Renal cortex interstitium (tissue), 11 donors: ENCODE measurements at regions not wholly inside any gene's neighbourhood (a gene's known extent, or its start where the extent isn't known, plus 50 kb on each side); places are given as distances from the start of the nearest gene placed in this dataset.

Source experiments
- DNase-seq, 11 donors: peaks; one replicate each; pipeline ENCODE4 v3.0.0-alpha.2; 2013; ENCODE audit warnings: low read depth in 9 of 11, low spot score in 4 of 11; ENCODE audit errors: extremely low read depth in 1 of 11

- DNase-seq = no peak
These were observed 252.3 kb downstream of the PDHA2 start for GRCh38 chr4:96092151-96092705.

DNA sequence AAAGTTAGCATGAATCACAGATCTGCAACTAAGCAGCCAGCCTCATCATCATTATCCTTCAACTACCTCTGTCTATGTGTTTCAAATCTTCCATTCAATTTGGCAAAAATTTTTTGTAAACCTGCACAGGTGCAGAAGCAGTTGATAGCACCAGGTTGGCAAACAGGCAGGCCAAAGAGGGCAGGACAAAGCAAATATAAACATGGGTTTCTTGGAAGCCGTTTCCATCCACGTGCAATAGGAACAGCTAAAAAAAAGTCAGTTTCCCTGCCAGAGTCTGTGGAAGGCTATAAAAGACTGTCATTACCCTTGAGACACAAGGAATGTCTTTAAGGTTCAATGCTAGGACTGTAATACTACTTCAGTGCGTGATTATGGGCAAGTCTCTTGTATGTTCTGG, 253.2 kb downstream of the PDHA2 start:
- DNase-seq = no peak

GRCh38 chr4:96093563-96093962, 253.7 kb downstream of the PDHA2 start:
- DNase-seq = no peak

DNA sequence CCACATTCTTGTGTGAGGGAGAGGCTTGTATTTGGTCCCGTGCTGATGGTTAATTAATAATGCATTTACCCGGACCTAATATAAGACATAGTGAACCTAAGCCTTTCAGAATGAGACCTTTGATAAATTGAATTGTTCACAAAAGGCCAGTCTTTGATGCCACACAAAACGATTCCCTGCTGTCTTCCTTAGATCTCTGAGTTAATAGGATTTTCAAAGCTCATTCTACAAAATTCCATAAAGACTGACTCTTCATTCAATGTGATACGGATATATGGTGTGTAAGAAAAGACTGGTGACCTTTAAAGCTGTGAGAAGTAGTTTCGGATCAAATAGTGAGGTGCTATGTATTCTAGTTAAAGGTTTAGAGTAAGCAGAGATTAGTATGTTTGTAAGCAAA, 254.3 kb downstream of the PDHA2 start:
- no peak for DNase-seq

DNA sequence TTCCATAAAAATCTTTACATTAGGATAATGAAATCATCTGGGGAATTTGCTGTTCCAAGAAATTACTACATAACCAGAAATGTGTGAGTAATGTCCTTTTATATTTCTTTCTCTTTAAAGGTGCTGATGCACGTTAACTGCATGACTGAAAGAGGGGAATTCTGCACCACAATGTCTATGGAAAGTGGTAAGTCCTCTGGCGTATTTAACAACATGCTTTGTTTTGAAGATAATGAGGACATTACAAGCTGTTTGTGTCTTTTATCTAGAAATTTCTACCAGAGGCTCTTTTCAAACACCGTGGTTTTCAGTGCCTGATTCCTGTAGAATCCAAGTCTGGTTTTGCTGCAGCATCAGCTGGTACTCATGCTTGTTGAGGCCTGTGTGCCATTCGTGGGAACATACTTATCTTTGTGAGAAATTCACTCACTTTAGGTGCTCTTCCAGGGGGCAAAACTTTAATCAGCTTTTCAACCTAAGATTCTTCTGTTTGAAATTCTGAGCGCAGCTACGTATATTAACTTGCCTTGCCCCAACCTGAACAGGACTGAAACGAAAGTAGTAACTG, 257.2 kb downstream of the PDHA2 start:
- DNase-seq = no peak

GRCh38 chr4:96097693-96098092, 257.8 kb downstream of the PDHA2 start:
- DNase-seq = no peak

GRCh38 chr4:96099031-96099430, 259.1 kb downstream of the PDHA2 start:
- DNase-seq = no peak

DNA sequence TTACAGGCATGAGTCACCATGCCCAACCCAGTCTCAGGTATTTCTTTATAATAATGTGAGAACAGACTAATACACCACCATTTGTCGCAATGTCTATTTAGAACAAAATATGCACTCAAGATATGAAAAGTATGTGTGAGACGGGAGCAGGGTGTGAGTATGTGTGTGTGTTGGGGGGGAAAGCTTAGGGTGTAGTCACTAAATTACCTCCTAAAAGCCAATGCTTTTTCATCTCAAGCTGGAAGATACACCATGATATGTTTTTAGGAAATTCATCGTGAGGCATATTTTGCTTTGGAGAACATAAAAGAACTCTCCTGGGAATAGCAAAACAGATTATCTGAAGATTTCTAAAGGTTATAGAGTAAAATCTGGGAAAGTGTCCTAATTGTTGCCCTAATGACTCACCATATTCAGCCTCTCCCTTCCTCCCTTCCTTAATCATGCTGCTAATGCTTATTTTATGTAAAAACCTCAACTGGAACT, 262.7 kb downstream of the PDHA2 start:
- DNase-seq = no peak

- no peak for DNase-seq
These were observed 263.2 kb downstream of the PDHA2 start for GRCh38 chr4:96103086-96103485.

DNA sequence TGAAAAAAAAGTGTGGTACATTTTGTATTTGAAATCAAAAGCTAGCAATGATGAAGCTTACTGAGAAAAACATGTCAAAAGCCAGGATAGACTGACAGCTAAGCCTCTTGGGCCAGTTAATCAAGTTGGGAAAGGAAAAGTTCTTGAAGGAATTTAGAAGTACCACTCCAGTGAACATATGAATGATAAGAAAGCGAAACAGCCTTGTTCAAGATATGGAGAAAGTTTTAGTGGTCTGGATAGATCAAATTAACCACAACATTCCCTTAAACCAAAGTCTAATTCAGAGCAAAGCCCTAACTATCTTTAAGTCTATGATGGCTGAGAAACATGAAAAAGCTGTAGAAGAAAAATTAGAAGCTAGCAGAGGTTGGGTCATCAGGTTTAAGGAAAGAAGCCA, 268.3 kb downstream of the PDHA2 start:
- no peak for DNase-seq

DNA sequence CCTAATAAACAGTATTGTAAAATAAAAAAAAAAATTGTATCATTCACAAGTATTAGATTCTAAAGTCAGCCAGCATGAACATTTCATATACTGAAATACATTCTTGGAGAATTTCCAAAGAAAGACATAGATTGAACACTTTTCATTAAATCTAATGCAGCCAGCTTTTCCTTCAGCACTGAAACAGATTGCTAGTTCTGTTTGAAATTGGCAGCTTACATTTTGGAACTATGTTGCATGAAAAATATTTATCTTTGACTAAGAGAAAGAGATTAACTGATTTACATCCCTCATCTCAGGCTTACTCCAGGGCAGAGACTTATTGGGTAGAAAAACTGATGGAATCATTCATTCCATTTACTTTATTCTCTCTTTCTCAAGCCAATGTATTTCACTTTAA, 272.7 kb downstream of the PDHA2 start:
- DNase-seq = no peak

DNA sequence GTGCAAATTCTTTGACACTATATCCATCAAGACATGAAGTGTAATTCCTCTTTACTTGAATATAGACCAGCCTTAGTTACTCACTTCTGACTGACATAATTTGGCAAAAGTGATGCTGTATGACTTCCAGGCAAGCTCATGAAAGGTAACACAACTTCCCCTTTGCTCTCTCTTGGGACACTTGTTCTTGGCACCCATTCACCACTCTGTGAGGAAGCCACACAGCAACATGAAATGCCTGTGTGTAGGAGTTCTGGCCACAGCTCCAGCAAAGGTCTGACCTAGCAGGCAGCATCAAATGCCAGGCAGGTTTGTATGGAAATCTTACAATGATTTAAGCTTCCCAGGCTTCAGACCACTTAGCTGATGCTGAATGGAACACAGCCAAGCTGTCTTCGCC, 280.3 kb downstream of the PDHA2 start:
- DNase-seq = no peak

- no peak for DNase-seq
These were observed 286.3 kb downstream of the PDHA2 start for GRCh38 chr4:96126227-96126626.

GRCh38 chr4:96131186-96131585, 291.3 kb downstream of the PDHA2 start:
- no peak for DNase-seq

DNA sequence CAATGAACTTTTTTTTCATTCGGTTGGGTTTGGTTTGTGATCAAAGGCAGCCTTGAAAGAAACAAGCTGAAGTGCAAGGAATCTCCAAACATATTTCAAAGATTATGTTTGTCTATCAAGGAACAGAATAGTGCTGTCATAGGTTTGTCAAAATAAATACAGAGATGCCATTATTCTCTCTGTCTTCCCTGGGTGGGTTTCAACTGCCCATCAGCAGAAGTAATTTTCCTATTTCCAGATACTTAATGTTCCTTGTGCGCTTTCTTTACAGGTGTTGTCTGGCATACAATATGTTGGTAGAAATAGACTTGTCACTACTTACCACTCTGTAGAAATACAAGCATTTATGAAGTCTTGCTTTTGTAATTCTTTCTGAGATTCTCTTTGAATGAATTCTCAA, 294.9 kb downstream of the PDHA2 start:
- DNase-seq = no peak

- DNase-seq = no peak
These were observed 296.2 kb downstream of the PDHA2 start for GRCh38 chr4:96136056-96136455.

GRCh38 chr4:96139251-96139929, 299.5 kb downstream of the PDHA2 start:
- DNase-seq = no peak

- DNase-seq = no peak
These were observed 305.7 kb downstream of the PDHA2 start for GRCh38 chr4:96145601-96146000.

DNA sequence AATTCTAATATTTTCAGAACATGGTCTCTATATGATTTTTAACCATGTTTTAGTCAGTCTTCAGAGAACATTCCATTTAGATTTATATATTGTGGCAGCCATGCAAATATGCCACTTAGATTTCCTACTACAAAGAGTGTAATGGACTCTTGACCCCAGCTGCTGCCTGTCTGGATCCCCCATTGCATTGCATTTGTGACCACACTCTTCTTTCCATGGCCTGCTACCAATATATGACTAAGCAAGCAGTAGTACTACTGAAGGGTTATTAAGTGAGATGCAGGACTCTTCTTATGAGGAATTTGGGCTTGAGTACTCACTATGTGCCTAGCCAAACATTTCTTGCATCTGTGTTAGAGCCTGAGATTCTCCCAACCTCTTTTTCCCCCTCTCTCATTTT, 306.8 kb downstream of the PDHA2 start:
- DNase-seq = no peak

GRCh38 chr4:96149894-96150293, 310.0 kb downstream of the PDHA2 start:
- DNase-seq = no peak

- DNase-seq = no peak
These were observed 310.6 kb downstream of the PDHA2 start for GRCh38 chr4:96150466-96150865.
